Suprapubic skin (tissue), 4 donors: ENCODE measurements at regions not wholly inside any gene's neighbourhood (a gene's known extent, or its start where the extent isn't known, plus 50 kb on each side); places are given as distances from the start of the nearest gene placed in this dataset.

ENCODE experiments used
- EP300 ChIP-seq: sonication (generic); formaldehyde crosslinking; IDR thresholded peaks from one replicate; pipeline ENCODE4 v1.6.1; 2017; ENCODE audit warnings: antibody characterized with exemption
- POLR2A ChIP-seq, 2 donors: fragments of 450-650 bp; IDR thresholded peaks; one replicate each; pipeline ENCODE4 v1.6.1; 2017; ENCODE audit warnings: antibody characterized with exemption in 2 of 2, mild to moderate bottlenecking in 2 of 2, moderate library complexity in 2 of 2
- POLR2AphosphoS5 ChIP-seq, 3 donors: sonication (generic); formaldehyde crosslinking; IDR thresholded peaks; one replicate each; pipeline ENCODE4 v1.6.1; 2017; ENCODE audit warnings: antibody characterized with exemption in 3 of 3
- TF ChIP-seq, protein P1 (sequence below), 2 donors: fragments of 200-600 bp in 1 of 2; fragments of 450-650 bp in 1 of 2; sonication (generic) in 1 of 2; IDR thresholded peaks; one replicate each; pipeline ENCODE4 v1.5.1; 2016 to 2019; ENCODE audit warnings: antibody characterized with exemption in 2 of 2, mild to moderate bottlenecking in 1 of 2, moderate library complexity in 1 of 2

DNA sequence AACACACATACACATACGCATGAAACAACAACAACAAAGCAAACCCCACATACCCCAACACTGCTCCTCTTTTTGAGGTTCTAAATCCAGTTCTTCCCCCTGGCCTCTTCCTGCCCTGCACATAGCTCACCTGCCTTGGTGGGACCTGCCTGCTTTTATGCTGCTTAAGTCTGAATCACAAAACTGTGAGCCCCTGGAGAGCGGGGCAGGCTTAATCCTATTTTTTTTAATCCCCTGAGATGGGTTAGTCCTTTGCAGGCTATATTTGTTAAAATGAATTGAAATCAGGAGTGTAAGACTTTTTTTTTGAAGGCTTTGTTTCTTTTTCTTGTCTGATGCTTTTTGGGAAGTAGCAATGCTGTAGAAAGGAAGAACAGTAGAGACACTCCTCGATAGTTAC lies 84.6 kb upstream of the MAX start:
- TF ChIP-seq, protein P1, sequence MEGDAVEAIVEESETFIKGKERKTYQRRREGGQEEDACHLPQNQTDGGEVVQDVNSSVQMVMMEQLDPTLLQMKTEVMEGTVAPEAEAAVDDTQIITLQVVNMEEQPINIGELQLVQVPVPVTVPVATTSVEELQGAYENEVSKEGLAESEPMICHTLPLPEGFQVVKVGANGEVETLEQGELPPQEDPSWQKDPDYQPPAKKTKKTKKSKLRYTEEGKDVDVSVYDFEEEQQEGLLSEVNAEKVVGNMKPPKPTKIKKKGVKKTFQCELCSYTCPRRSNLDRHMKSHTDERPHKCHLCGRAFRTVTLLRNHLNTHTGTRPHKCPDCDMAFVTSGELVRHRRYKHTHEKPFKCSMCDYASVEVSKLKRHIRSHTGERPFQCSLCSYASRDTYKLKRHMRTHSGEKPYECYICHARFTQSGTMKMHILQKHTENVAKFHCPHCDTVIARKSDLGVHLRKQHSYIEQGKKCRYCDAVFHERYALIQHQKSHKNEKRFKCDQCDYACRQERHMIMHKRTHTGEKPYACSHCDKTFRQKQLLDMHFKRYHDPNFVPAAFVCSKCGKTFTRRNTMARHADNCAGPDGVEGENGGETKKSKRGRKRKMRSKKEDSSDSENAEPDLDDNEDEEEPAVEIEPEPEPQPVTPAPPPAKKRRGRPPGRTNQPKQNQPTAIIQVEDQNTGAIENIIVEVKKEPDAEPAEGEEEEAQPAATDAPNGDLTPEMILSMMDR (IDR thresholded peaks at IDR 0.05): no peak
- TF ChIP-seq POLR2AphosphoS5 (IDR thresholded peaks at IDR 0.05) (no peak), POLR2A (IDR thresholded peaks at IDR 0.05) (no peak), EP300 (no peak)
